Astrocyte of the spinal cord (primary cell): ENCODE measurements at regions not wholly inside any gene's neighbourhood (a gene's known extent, or its start where the extent isn't known, plus 50 kb on each side); places are given as distances from the start of the nearest gene placed in this dataset.

Source experiments
- DNase-seq: peaks from one replicate; pipeline ENCODE4 v3.0.0; 2011; ENCODE audit warnings: low read depth, low spot score
- H3K4me3 ChIP-seq: 2 replicates; pipeline ENCODE4 v1.5.1; 2011; ENCODE audit warnings: low read depth, mild to moderate bottlenecking, low read length, moderate library complexity
- in situ Hi-C: cut with HindIII; loops from 2 replicates; pipeline ENCODE4 v1.10.0; 2017; ENCODE audit warnings: low sequenced_read_pairs
- TF ChIP-seq, protein P1 (sequence below): IDR thresholded peaks from 2 replicates; pipeline ENCODE4 v1.5.1; 2012; ENCODE audit warnings: low read depth, mild to moderate bottlenecking, low read length, inconsistent platforms

DNA sequence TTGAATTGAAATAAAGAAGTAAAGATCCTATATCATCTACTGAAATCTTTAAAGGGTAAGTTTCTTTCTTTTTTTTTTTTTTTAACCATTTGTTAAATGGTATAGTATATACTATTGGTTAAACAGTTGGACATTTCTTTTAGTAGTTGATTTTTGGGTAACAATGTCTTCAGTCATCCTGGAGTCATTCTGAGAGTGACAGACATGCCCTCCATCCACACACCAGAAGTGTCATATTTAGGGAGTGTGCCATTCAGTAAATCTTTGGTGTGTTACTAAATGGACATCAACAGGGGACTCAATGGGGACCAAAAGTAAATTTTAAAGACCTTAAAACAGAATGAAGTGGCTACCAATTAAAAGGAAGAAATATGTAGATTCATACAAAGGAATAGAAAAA is 50.8 kb upstream of the SLC39A10 start:
- TF ChIP-seq, protein P1, sequence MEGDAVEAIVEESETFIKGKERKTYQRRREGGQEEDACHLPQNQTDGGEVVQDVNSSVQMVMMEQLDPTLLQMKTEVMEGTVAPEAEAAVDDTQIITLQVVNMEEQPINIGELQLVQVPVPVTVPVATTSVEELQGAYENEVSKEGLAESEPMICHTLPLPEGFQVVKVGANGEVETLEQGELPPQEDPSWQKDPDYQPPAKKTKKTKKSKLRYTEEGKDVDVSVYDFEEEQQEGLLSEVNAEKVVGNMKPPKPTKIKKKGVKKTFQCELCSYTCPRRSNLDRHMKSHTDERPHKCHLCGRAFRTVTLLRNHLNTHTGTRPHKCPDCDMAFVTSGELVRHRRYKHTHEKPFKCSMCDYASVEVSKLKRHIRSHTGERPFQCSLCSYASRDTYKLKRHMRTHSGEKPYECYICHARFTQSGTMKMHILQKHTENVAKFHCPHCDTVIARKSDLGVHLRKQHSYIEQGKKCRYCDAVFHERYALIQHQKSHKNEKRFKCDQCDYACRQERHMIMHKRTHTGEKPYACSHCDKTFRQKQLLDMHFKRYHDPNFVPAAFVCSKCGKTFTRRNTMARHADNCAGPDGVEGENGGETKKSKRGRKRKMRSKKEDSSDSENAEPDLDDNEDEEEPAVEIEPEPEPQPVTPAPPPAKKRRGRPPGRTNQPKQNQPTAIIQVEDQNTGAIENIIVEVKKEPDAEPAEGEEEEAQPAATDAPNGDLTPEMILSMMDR, result no peak
- in situ Hi-C loops, result no loop called here
- H3K4me3 ChIP-seq, result no peak overlapping the region
- no peak for DNase-seq

DNA sequence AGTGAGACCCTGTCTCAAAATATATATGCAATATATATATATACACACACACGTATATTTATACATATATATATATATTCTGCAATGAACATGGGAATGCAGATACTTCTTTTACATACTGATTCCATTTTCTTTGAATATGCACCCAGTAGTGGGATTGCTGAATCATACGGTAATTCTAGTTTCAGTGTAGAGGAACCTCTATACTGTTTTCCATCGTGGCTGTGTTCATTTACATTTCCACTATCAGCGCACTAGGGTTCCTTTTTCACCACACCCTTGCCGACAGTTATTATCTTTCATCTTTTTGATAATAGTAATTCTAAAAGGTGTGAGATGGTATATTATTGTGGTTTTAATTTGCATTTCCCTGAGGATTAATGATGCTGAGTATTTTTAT is 52.3 kb upstream of the SLC39A10 start:
- TF ChIP-seq, protein P1, result no peak
- DNase-seq, result no peak
- in situ Hi-C loops, result no loop called here
- no peak overlapping the region for H3K4me3 ChIP-seq

DNA sequence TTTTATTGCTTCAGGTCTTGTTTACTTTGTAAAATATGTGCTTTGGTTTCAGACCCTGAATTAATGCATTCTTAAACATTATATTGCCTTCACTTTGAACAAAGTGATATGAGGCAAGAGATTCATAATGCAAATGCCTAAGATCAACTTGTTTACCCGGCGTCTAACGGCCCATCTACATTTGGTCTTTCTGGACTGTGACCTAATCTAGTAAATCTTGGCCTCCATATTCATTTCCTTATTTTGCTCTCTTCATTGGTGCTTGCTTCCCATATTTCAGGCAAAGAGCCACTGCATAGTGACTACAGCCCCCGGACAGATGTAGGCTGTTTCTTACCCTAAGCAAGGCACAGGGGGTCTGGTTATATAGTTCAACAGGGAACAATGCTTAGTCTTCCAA is 53.0 kb upstream of the SLC39A10 start:
- in situ Hi-C loops, result no loop called here
- TF ChIP-seq, protein P1, result no peak
- no peak for DNase-seq
- no peak overlapping the region for H3K4me3 ChIP-seq

DNA sequence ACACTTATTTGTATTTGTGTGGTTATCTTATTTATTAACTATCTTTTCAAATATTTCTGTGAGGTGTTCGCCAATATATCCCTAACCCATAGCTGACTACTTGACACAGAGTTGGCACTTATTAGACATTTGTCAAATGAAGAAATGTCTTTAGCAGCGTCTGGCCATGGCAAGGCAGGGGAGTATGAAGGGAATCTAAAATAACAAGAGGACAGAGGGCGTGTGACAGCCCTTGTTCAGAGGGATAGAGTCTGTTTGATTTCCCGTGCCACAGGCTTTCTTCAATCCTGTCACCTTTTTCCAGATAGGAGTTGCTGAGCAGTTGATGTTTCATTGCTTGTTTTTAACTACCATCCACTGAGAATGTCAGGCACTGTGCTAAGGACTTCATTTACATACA is 53.6 kb upstream of the SLC39A10 start:
- no peak for DNase-seq
- H3K4me3 ChIP-seq, result no peak overlapping the region
- TF ChIP-seq, protein P1, result no peak
- in situ Hi-C loops, result no loop called here

DNA sequence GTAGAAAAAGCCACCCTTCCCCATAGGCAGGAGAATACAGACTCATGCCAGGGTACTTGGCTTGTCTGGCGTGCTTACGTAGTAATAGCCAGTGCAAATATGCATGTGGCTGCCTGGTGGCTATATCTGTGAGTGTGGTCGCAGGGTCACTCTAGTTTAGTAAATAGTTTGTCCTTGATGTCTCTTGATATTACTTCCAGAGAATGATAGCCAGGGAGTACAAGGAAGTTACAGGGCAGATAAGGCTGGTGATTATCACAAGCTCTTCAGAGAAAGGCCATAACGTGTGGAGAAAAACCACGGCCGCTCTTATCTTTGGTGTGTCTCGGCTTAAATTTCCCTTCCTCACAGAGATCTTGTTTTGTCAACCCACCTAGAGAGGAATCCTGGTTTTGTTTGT is 54.3 kb upstream of the SLC39A10 start:
- H3K4me3 ChIP-seq, result no peak overlapping the region
- no peak for DNase-seq
- TF ChIP-seq, protein P1, result no peak
- in situ Hi-C loops, result no loop called here

DNA sequence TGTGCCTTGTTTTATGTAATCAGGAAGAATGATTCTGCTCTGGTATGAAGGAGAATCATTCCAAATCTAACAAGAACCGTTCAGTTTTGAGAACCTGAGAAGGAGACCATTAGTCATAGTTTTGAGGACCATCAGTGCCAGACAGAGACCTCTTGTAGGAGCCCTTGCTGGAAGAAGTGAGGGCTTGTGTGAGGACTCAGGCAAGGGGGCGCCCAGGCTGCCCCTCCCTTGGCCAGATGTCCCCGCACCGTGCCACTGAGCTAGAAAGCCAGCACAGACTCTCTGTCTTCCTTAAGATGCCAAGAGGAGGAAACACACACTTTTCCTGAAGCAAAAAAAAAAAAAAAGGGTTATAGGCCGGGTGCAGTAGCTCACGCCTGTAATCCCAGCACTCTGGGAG is 55.7 kb upstream of the SLC39A10 start:
- no peak for DNase-seq
- in situ Hi-C loops, result no loop called here
- TF ChIP-seq, protein P1, result no peak
- no peak overlapping the region for H3K4me3 ChIP-seq

DNA sequence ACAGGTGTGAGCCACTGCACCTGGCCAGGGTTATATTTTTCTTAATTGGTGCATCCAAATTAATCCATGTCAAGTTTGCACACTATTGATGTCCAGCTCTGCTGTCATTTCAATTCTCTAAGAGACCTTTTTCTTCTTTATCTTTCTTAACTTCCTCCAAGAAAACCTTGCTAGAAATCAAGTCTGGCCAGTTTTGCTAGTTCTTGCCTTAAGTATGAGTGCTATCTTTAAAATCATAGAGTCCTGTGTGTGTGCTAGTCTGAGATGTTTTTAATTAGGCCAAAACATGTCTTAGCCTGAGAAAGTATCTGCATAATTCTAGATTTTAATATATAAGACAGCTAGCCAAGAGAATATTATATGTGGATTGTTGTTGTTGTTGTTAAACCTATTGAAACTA is 56.2 kb upstream of the SLC39A10 start:
- DNase-seq, result no peak
- in situ Hi-C loops, result no loop called here
- TF ChIP-seq, protein P1, result no peak

More for the DNA sequence above, 56.2 kb upstream of the SLC39A10 start:
- H3K4me3 ChIP-seq, result no peak overlapping the region
